H9 (cell line): ENCODE measurements at regions not wholly inside any gene's neighbourhood (a gene's known extent, or its start where the extent isn't known, plus 50 kb on each side); places are given as distances from the start of the nearest gene placed in this dataset.

Experiments
- DNase-seq: peaks from one replicate; pipeline ENCODE4 v3.0.0-alpha.2; 2017
- H2AFZ ChIP-seq: one replicate; pipeline ENCODE4 v1.6.1; 2013; ENCODE audit warnings: mild to moderate bottlenecking, low read length, control low read depth, moderate library complexity
- H2AK5ac ChIP-seq: 2 replicates; pipeline ENCODE4 v1.6.1; 2013; ENCODE audit warnings: low read length, control low read depth, mixed read lengths; ENCODE audit not compliant: insufficient read length
- H2BK120ac ChIP-seq: one replicate; pipeline ENCODE4 v1.6.1; 2013; ENCODE audit warnings: low read depth, mild to moderate bottlenecking, low read length, control low read depth, inconsistent platforms; ENCODE audit not compliant: poor library complexity, severe bottlenecking
- H2BK12ac ChIP-seq: 2 replicates; pipeline ENCODE4 v1.6.1; 2013; ENCODE audit warnings: low read length, control low read depth, mixed read lengths, low read depth; ENCODE audit not compliant: insufficient read length
- H2BK15ac ChIP-seq: 2 replicates; pipeline ENCODE4 v1.6.1; 2013; ENCODE audit warnings: low read depth, low read length, control low read depth
- H2BK20ac ChIP-seq: one replicate; pipeline ENCODE4 v1.6.1; 2013; ENCODE audit warnings: low read depth, mild to moderate bottlenecking, low read length, control low read depth, inconsistent platforms; ENCODE audit not compliant: poor library complexity, severe bottlenecking
- H2BK5ac ChIP-seq: 2 replicates; pipeline ENCODE4 v1.6.1; 2013; ENCODE audit warnings: low read length, control low read depth, mixed read lengths; ENCODE audit not compliant: insufficient read length
- H3K14ac ChIP-seq: 2 replicates; pipeline ENCODE4 v1.6.1; 2013; ENCODE audit warnings: low read length, control low read depth; ENCODE audit not compliant: insufficient read depth
- H3K18ac ChIP-seq: 2 replicates; pipeline ENCODE4 v1.6.1; 2013; ENCODE audit warnings: low read depth, mild to moderate bottlenecking, mixed read lengths, low read length, control low read depth; ENCODE audit not compliant: insufficient read length
- H3K23ac ChIP-seq: 2 replicates; pipeline ENCODE4 v1.6.1; 2013; ENCODE audit warnings: low read length, control low read depth, mixed read lengths, low read depth; ENCODE audit not compliant: insufficient read length
- H3K23me2 ChIP-seq: 2 replicates; pipeline ENCODE4 v1.6.1; 2013; ENCODE audit warnings: low read depth, mild to moderate bottlenecking, mixed read lengths, low read length, control low read depth; ENCODE audit not compliant: insufficient read length, poor library complexity, severe bottlenecking
- H3K27ac ChIP-seq: 2 replicates; pipeline ENCODE4 v1.5.1; 2013; ENCODE audit warnings: low read length, control low read depth, mixed read lengths, low read depth; ENCODE audit not compliant: insufficient read length
- H3K27me3 ChIP-seq: 2 replicates; pipeline ENCODE4 v1.6.1; 2013; ENCODE audit warnings: low read length, control low read depth, inconsistent platforms; ENCODE audit not compliant: insufficient read depth
- H3K4ac ChIP-seq: 2 replicates; pipeline ENCODE4 v1.6.1; 2013; ENCODE audit warnings: low read depth, mild to moderate bottlenecking, control low read depth, inconsistent platforms, low read length, moderate library complexity
- H3K4me1 ChIP-seq: 2 replicates; pipeline ENCODE4 v1.6.1; 2013; ENCODE audit warnings: low read length, control low read depth, inconsistent platforms; ENCODE audit not compliant: insufficient read depth
- H3K4me2 ChIP-seq: 2 replicates; pipeline ENCODE4 v1.6.1; 2013; ENCODE audit warnings: low read length, control low read depth, mixed read lengths; ENCODE audit not compliant: insufficient read length, insufficient read depth
- H3K56ac ChIP-seq: 2 replicates; pipeline ENCODE4 v1.6.1; 2013; ENCODE audit warnings: low read depth, mild to moderate bottlenecking, mixed read lengths, low read length, control low read depth; ENCODE audit not compliant: insufficient read length
- H3K79me1 ChIP-seq: 2 replicates; pipeline ENCODE4 v1.6.1; 2013; ENCODE audit warnings: low read depth, mild to moderate bottlenecking, moderate library complexity, low read length, control low read depth, inconsistent platforms; ENCODE audit not compliant: insufficient read depth, poor library complexity, severe bottlenecking
- H3K79me2 ChIP-seq: 2 replicates; pipeline ENCODE4 v1.6.1; 2013; ENCODE audit warnings: low read length, control low read depth, inconsistent platforms; ENCODE audit not compliant: insufficient read depth
- H3K9ac ChIP-seq: 2 replicates; pipeline ENCODE4 v1.6.1; 2013; ENCODE audit warnings: low read length, control low read depth, mixed read lengths; ENCODE audit not compliant: insufficient read length; ENCODE audit errors: extremely low read depth
- H3K9me3 ChIP-seq: one replicate; pipeline ENCODE4 v1.6.1; 2013; ENCODE audit warnings: low read depth, low read length, inconsistent platforms; ENCODE audit not compliant: control insufficient read depth
- H3T11ph ChIP-seq: one replicate; pipeline ENCODE4 v1.6.1; 2013; ENCODE audit warnings: mild to moderate bottlenecking, low read length, control low read depth, inconsistent platforms
- H4K20me1 ChIP-seq: one replicate; pipeline ENCODE4 v1.6.1; 2013; ENCODE audit not compliant: control insufficient read depth, insufficient read length, insufficient read depth
- H4K5ac ChIP-seq: 2 replicates; pipeline ENCODE4 v1.6.1; 2013; ENCODE audit warnings: low read depth, mild to moderate bottlenecking, mixed read lengths, low read length, control low read depth; ENCODE audit not compliant: insufficient read length
- H4K8ac ChIP-seq: replicated peaks from 2 replicates; pipeline ENCODE4 v1.6.1; 2013; ENCODE audit warnings: low read length, control low read depth, mixed read lengths, low read depth; ENCODE audit not compliant: insufficient read length
- H4K91ac ChIP-seq: 2 replicates; pipeline ENCODE4 v1.6.1; 2013; ENCODE audit warnings: low read depth, mild to moderate bottlenecking, moderate library complexity, mixed read lengths, low read length, control low read depth; ENCODE audit not compliant: insufficient read length
- H3K27ac Mint-ChIP-seq, 3 experiments: 2 replicates in 2 of 3; 3 replicates in 1 of 3; pipeline ENCODE4 v1.8.0; 2020 to 2021; ENCODE audit warnings: mixed read lengths in 3 of 3, mild to moderate bottlenecking in 1 of 3, moderate library complexity in 1 of 3
- H3K27me3 Mint-ChIP-seq: 2 replicates; pipeline ENCODE4 v1.8.0; 2021; ENCODE audit warnings: low read depth, mild to moderate bottlenecking, moderate library complexity, mixed read lengths
- H3K36me3 Mint-ChIP-seq, 3 experiments: 2 replicates in 2 of 3; 3 replicates in 1 of 3; pipeline ENCODE4 v1.8.0; 2020 to 2021; ENCODE audit warnings: low read depth in 3 of 3, mixed read lengths in 3 of 3; ENCODE audit not compliant: insufficient read depth in 1 of 3
- H3K4me1 Mint-ChIP-seq, 2 experiments: 2 replicates each; pipeline ENCODE4 v1.8.0; 2020; ENCODE audit warnings: mixed read lengths in 2 of 2
- H3K4me3 Mint-ChIP-seq, 2 experiments: 2 replicates in 1 of 2; 3 replicates in 1 of 2; pipeline ENCODE4 v1.8.0; 2020 to 2021; ENCODE audit warnings: mild to moderate bottlenecking in 2 of 2, mixed read lengths in 2 of 2, moderate library complexity in 1 of 2
- H3K9me3 Mint-ChIP-seq, 2 experiments: 2 replicates in 1 of 2; 3 replicates in 1 of 2; pipeline ENCODE4 v1.8.0; 2020; ENCODE audit warnings: mild to moderate bottlenecking in 2 of 2, mixed read lengths in 2 of 2, moderate library complexity in 1 of 2
- CTCF ChIP-seq: fragments of 200-600 bp; sonication (generic); conservative IDR thresholded peaks from 3 replicates; pipeline ENCODE4 v1.8.0; 2021; ENCODE audit warnings: antibody characterized with exemption, mild to moderate bottlenecking
- WGBS: extraction: QIAGEN DNeasy Blood & Tissue Kit; methylation state at CpG from one replicate; pipeline ENCODE4 v1.1.7; 2013; ENCODE audit warnings: missing lambda C conversion rate, low lambda C conversion rate, mixed read lengths; ENCODE audit not compliant: insufficient read length; ENCODE audit errors: extremely low coverage; 5-methylcytosine and 5-hydroxymethylcytosine counted together

GRCh38 chr6:20331625-20332024 lies 70.1 kb upstream of the E2F3 start:
- no peak overlapping the region for H2BK20ac ChIP-seq
- no peak overlapping the region for H3K23ac ChIP-seq
- H3K18ac ChIP-seq, result no peak overlapping the region
- no peak overlapping the region for H3K27ac ChIP-seq
- H4K20me1 ChIP-seq, result no peaks in the 10 kb centered on the region
- no peaks in the 10 kb centered on the region for H3K27me3 ChIP-seq
- H4K91ac ChIP-seq, result no peak overlapping the region
- H4K5ac ChIP-seq, result no peak overlapping the region
- H3K79me1 ChIP-seq, result no peaks in the 10 kb centered on the region
- no peaks in the 10 kb centered on the region for H3K23me2 ChIP-seq
- H3K4me1 ChIP-seq, result peaks cover 6% of the 10 kb centered on the region
- no peak for DNase-seq
- H3K9ac ChIP-seq, result no peak overlapping the region
- TF ChIP-seq CTCF, result no peak
- H2BK5ac ChIP-seq, result no peak overlapping the region
- no CpG with 5 or more reads among the region's 5 CpGs for WGBS
- no peak overlapping the region for H2BK15ac ChIP-seq
- H3K79me2 ChIP-seq, result no peaks in the 10 kb centered on the region
- no peak overlapping the region for H3K56ac ChIP-seq
- H3T11ph ChIP-seq, result no peak overlapping the region
- H2AFZ ChIP-seq, result no peak overlapping the region
- H3K4me2 ChIP-seq, result no peak overlapping the region
- H3K4me1 Mint-ChIP-seq, result peaks cover 9 to 10% of the 10 kb centered on the region in 2 experiments
- no peak overlapping the region for H2BK12ac ChIP-seq
- no peak overlapping the region for H3K4me3 Mint-ChIP-seq
- no peak overlapping the region for H3K4ac ChIP-seq
- H3K27me3 Mint-ChIP-seq, result peaks cover 3% of the 10 kb centered on the region; the same call in 1 of the 2 replicates
- no peak overlapping the region for H2AK5ac ChIP-seq
- H4K8ac ChIP-seq, result no peak overlapping the region
- H2BK120ac ChIP-seq, result no peak overlapping the region
- no peaks in the 10 kb centered on the region for H3K9me3 Mint-ChIP-seq
- H3K27ac Mint-ChIP-seq, result no peak overlapping the region
- H3K9me3 ChIP-seq, result no peaks in the 10 kb centered on the region
- H3K36me3 Mint-ChIP-seq, result no peaks in the 10 kb centered on the region
- no peak overlapping the region for H3K14ac ChIP-seq
